ENCODE measurements at regions not wholly inside any gene's neighbourhood (a gene's known extent, or its start where the extent isn't known, plus 50 kb on each side); places are given as distances from the start of the nearest gene placed in this dataset.

GRCh38 chr20:23232219-23232581, 118.4 kb upstream of the NXT1 start:
- in situ Hi-C loops (cut with MboI; ENCODE audit: low pct_ligation_motif_present in 1 of 4, low pct_unique_long_range_greater_than_20kb in 1 of 4, low sequenced_read_pairs in 3 of 4): loop anchor here in 2 of 4 donors (25.0 kb wide), 1 partner anchor 545 kb away; no protein-coding TSS in a partner anchor
- no peak for DNase-seq

DNA sequence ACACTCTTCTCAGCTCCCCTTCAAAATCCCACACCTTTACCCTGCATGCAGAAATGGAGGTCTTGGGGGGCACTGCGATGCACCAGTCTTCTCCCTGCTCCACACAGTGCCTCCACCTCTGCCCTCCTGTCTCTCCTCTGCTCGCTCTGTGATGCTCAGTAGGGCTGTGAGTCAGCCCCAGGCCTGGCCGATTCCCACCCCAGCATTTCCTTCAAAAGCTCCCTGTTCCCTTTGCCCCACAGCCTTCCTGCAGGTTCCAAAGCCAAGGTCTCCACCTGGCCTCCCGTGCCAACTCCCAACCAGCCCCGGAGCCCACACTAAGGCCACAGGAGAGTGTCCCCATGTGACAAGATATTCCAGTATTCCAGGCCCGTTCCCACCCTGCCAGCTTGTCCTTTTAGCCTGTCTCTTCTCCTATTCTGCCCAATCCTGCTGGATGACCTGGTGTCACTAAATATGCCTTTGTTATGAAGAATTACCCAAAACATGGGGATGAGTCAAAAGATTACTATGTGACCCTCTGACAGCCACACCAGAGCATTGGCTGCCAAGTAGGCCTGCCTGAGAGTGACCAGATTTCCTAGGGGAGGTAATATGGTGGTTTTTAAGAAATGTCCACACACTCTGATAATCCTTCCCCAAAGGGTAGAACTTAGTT, 118.9 kb upstream of the NXT1 start:
- no peak for DNase-seq
- Histone ChIP-seq H3K4me1 (peaks cover 0 to 3% (median 2%) of the 10 kb centered on the region in 4 donors), H3K27me3 (no peaks in the 10 kb centered on the region), H3K27ac (no peak overlapping the region), H3K9me3 (no peaks in the 10 kb centered on the region), H3K36me3 (no peaks in the 10 kb centered on the region), H3K4me3 (no peak overlapping the region)
- WGBS, 2 donors (ENCODE audit: low coverage in 1 of 2): 83% methylated on average over 6 of the region's 6 CpGs; no CpG with 5 or more reads in 1 of the 2 donors
- intact Hi-C loops (cut with DNase I; ENCODE audit: low total_unique reads): no loop called here
- in situ Hi-C loops (cut with MboI; ENCODE audit: low pct_ligation_motif_present in 1 of 4, low pct_unique_long_range_greater_than_20kb in 1 of 4, low sequenced_read_pairs in 3 of 4): loop anchor here in 2 of 4 donors (25.0 kb wide), 1 partner anchor 544 kb away; no protein-coding TSS in a partner anchor
- TF ChIP-seq EP300 (IDR thresholded peaks at IDR 0.05; ENCODE audit: low read depth) (no peak), POLR2AphosphoS5 (IDR thresholded peaks at IDR 0.05) (no peak), POLR2A (IDR thresholded peaks at IDR 0.05) (no peak)
- TF ChIP-seq, protein P1, sequence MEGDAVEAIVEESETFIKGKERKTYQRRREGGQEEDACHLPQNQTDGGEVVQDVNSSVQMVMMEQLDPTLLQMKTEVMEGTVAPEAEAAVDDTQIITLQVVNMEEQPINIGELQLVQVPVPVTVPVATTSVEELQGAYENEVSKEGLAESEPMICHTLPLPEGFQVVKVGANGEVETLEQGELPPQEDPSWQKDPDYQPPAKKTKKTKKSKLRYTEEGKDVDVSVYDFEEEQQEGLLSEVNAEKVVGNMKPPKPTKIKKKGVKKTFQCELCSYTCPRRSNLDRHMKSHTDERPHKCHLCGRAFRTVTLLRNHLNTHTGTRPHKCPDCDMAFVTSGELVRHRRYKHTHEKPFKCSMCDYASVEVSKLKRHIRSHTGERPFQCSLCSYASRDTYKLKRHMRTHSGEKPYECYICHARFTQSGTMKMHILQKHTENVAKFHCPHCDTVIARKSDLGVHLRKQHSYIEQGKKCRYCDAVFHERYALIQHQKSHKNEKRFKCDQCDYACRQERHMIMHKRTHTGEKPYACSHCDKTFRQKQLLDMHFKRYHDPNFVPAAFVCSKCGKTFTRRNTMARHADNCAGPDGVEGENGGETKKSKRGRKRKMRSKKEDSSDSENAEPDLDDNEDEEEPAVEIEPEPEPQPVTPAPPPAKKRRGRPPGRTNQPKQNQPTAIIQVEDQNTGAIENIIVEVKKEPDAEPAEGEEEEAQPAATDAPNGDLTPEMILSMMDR (IDR thresholded peaks at IDR 0.05): no peak

More at GRCh38 chr20:23232219-23232581, 118.4 kb upstream of the NXT1 start:
- no peaks in the 10 kb centered on the region for H3K36me3 ChIP-seq
- intact Hi-C loops (cut with DNase I; ENCODE audit: low total_unique reads): no loop called here
- no peak overlapping the region for H3K4me3 ChIP-seq
- H3K27me3 ChIP-seq: no peaks in the 10 kb centered on the region
- no peak overlapping the region for H3K27ac ChIP-seq
- H3K9me3 ChIP-seq: no peaks in the 10 kb centered on the region
- peaks cover 0 to 3% (median 2%) of the 10 kb centered on the region in 4 donors for H3K4me1 ChIP-seq
- WGBS, 2 donors (ENCODE audit: low coverage in 1 of 2): 87% methylated on average over 4 of the region's 4 CpGs; no CpG with 5 or more reads in 1 of the 2 donors
- TF ChIP-seq POLR2AphosphoS5 (IDR thresholded peaks at IDR 0.05) (no peak), POLR2A (IDR thresholded peaks at IDR 0.05) (no peak), EP300 (IDR thresholded peaks at IDR 0.05; ENCODE audit: low read depth) (no peak)
- TF ChIP-seq, protein P1 (IDR thresholded peaks at IDR 0.05): no peak

DNA sequence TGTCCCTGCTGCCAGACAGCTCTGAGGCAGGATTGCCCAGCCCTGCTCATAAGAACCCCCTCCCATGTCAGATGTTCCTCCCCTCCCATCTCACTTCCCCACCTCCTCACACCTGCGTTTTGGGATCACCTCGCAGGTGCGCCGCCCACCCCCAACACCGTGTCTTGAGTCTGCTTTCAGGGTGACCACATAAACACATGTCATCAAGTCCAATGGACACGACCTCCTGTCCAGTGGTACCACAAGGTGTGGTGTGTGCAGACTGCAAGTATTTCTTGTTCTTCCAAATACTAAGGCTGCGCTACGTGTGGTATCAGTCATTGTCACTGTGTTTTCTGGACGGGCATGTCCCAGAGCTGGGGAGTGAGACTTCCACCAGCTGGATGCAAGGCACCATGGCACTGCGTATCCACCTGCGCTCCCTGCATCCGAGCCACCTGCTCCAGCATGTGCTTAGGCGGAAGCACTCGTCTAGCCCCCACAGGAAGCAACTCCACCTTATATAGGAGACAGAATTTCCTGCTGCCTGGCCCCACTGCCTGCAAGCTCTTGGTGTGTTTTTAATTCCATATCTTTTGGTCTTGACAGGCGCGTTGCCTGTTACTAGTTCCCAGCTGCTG, 119.7 kb upstream of the NXT1 start:
- H3K27me3 ChIP-seq: no peaks in the 10 kb centered on the region
- DNase-seq: no peak
- no peak overlapping the region for H3K27ac ChIP-seq
- H3K4me1 ChIP-seq: peaks cover 0 to 3% (median 2%) of the 10 kb centered on the region in 4 donors
- WGBS, 2 donors (ENCODE audit: low coverage in 1 of 2): 70% methylated on average over 16 of the region's 16 CpGs; no CpG with 5 or more reads in 1 of the 2 donors
- intact Hi-C loops (cut with DNase I; ENCODE audit: low total_unique reads): no loop called here
- no peak for TF ChIP-seq POLR2AphosphoS5 (IDR thresholded peaks at IDR 0.05)
- TF ChIP-seq POLR2A (IDR thresholded peaks at IDR 0.05): no peak
- no peak for TF ChIP-seq EP300 (IDR thresholded peaks at IDR 0.05; ENCODE audit: low read depth)
- TF ChIP-seq, protein P1 (IDR thresholded peaks at IDR 0.05): no peak
- no peaks in the 10 kb centered on the region for H3K36me3 ChIP-seq
- no peak overlapping the region for H3K4me3 ChIP-seq
- H3K9me3 ChIP-seq: no peaks in the 10 kb centered on the region
- in situ Hi-C loops (cut with MboI; ENCODE audit: low pct_ligation_motif_present in 1 of 4, low pct_unique_long_range_greater_than_20kb in 1 of 4, low sequenced_read_pairs in 3 of 4): loop anchor here in 2 of 4 donors (25.0 kb wide), 1 partner anchor 544 kb away; no protein-coding TSS in a partner anchor

GRCh38 chr20:23229989-23230388, 120.6 kb upstream of the NXT1 start:
- no peak for DNase-seq
- Histone ChIP-seq H3K4me1 (peaks cover 0 to 3% (median 2%) of the 10 kb centered on the region in 4 donors), H3K9me3 (no peaks in the 10 kb centered on the region), H3K4me3 (no peak overlapping the region), H3K27me3 (no peaks in the 10 kb centered on the region), H3K36me3 (no peaks in the 10 kb centered on the region), H3K27ac (no peak overlapping the region)
- in situ Hi-C loops (cut with MboI; ENCODE audit: low pct_ligation_motif_present in 1 of 4, low pct_unique_long_range_greater_than_20kb in 1 of 4, low sequenced_read_pairs in 3 of 4): loop anchor here in 2 of 4 donors (25.0 kb wide), 1 partner anchor 543 kb away; no protein-coding TSS in a partner anchor
- intact Hi-C loops (cut with DNase I; ENCODE audit: low total_unique reads): no loop called here
- 84 to 90% methylated on average over 3 of the region's 3 CpGs for WGBS, 2 donors (ENCODE audit: low coverage in 1 of 2)
- TF ChIP-seq, protein P1 (IDR thresholded peaks at IDR 0.05): no peak
- TF ChIP-seq POLR2A (IDR thresholded peaks at IDR 0.05): no peak
- no peak for TF ChIP-seq POLR2AphosphoS5 (IDR thresholded peaks at IDR 0.05)
- no peak for TF ChIP-seq EP300 (IDR thresholded peaks at IDR 0.05; ENCODE audit: low read depth)

Data from transverse colon (tissue), 4 donors.